WTC11 (cell line): ENCODE measurements at regions not wholly inside any gene's neighbourhood (a gene's known extent, or its start where the extent isn't known, plus 50 kb on each side); places are given as distances from the start of the nearest gene placed in this dataset.

Experiments
- ATAC-seq: fragments of 200-7000 bp; cut with Tn5 transposase; 2 replicates; pipeline ENCODE4 v1.10.0; 2021; ENCODE audit warnings: mild to moderate bottlenecking, moderate library complexity
- CTCF ChIA-PET: fragments of 300-600 bp; sonication (Branson Sonifier 250); formaldehyde crosslinking; loops from one replicate; lab custom pipeline; 2021; ENCODE audit warnings: antibody characterized with exemption; lab: Charles Lee
- POLR2A ChIA-PET: fragments of 350-600 bp; sonication (Branson Sonifier 250); formaldehyde crosslinking; loops from one replicate; lab custom pipeline; 2021; ENCODE audit warnings: antibody characterized with exemption; lab: Charles Lee
- DNase-seq: peaks from one replicate; pipeline ENCODE4 v3.0.0; 2021; ENCODE audit warnings: low spot score
- H3K27ac Mint-ChIP-seq: 2 replicates; pipeline ENCODE4 v1.8.0; 2021; ENCODE audit warnings: mixed read lengths
- H3K27me3 Mint-ChIP-seq: 2 replicates; pipeline ENCODE4 v1.8.0; 2021; ENCODE audit warnings: low read depth, mild to moderate bottlenecking, moderate library complexity, mixed read lengths
- H3K36me3 Mint-ChIP-seq: 2 replicates; pipeline ENCODE4 v1.8.0; 2021; ENCODE audit warnings: mixed read lengths
- H3K4me1 Mint-ChIP-seq: 2 replicates; pipeline ENCODE4 v1.8.0; 2022; ENCODE audit warnings: mixed read lengths
- H3K4me3 Mint-ChIP-seq: 2 replicates; pipeline ENCODE4 v1.8.0; 2021; ENCODE audit warnings: mild to moderate bottlenecking, moderate library complexity, mixed read lengths
- H3K9me3 Mint-ChIP-seq: 2 replicates; pipeline ENCODE4 v1.8.0; 2021; ENCODE audit warnings: mixed read lengths
- ARID4B ChIP-seq: sonication (generic); formaldehyde crosslinking; IDR thresholded peaks from 2 replicates; pipeline ENCODE4 v1.8.0; 2023; ENCODE audit warnings: missing genetic modification reagents, mild to moderate bottlenecking, borderline replicate concordance
- ATF6 ChIP-seq: sonication (generic); formaldehyde crosslinking; IDR thresholded peaks from 2 replicates; pipeline ENCODE4 v1.8.1; 2023; ENCODE audit warnings: mild to moderate bottlenecking, missing genetic modification reagents
- E2F1 ChIP-seq: sonication (generic); formaldehyde crosslinking; IDR thresholded peaks from 2 replicates; pipeline ENCODE4 v1.8.0; 2022; ENCODE audit warnings: mild to moderate bottlenecking, missing genetic modification reagents
- E2F5 ChIP-seq: sonication (generic); formaldehyde crosslinking; IDR thresholded peaks from 2 replicates; pipeline ENCODE4 v1.8.1; 2022; ENCODE audit warnings: mild to moderate bottlenecking, moderate library complexity, missing genetic modification reagents
- ETV6 ChIP-seq: sonication (generic); formaldehyde crosslinking; IDR thresholded peaks from 2 replicates; pipeline ENCODE4 v1.8.1; 2022; ENCODE audit warnings: mild to moderate bottlenecking, missing genetic modification reagents
- FOXP1 ChIP-seq: sonication (generic); formaldehyde crosslinking; IDR thresholded peaks from 2 replicates; pipeline ENCODE4 v1.8.0; 2022; ENCODE audit warnings: missing genetic modification reagents, mild to moderate bottlenecking, moderate library complexity, borderline replicate concordance
- IRF2 ChIP-seq: sonication (generic); formaldehyde crosslinking; IDR thresholded peaks from 2 replicates; pipeline ENCODE4 v1.8.0; 2022; ENCODE audit warnings: low read depth, missing genetic modification reagents, borderline replicate concordance
- MXD4 ChIP-seq: fragments of 250-450 bp; sonication (Bioruptor Pico); IDR thresholded peaks from 2 replicates; pipeline ENCODE4 v1.8.0; 2021; ENCODE audit warnings: mild to moderate bottlenecking, moderate library complexity, borderline replicate concordance
- NFYB ChIP-seq: sonication (generic); formaldehyde crosslinking; conservative IDR thresholded peaks from 2 replicates; pipeline ENCODE4 v1.8.0; 2022; ENCODE audit warnings: low read depth, missing genetic modification reagents
- NR3C1 ChIP-seq: sonication (generic); formaldehyde crosslinking; conservative IDR thresholded peaks from 2 replicates; pipeline ENCODE4 v1.8.1; 2023; ENCODE audit warnings: low read depth, mild to moderate bottlenecking, missing genetic modification reagents
- SP1 ChIP-seq: sonication (generic); formaldehyde crosslinking; conservative IDR thresholded peaks from 2 replicates; pipeline ENCODE4 v1.8.1; 2022; ENCODE audit warnings: missing genetic modification reagents
- TEAD4 ChIP-seq: sonication (generic); formaldehyde crosslinking; IDR thresholded peaks from 2 replicates; pipeline ENCODE4 v1.8.0; 2022; ENCODE audit warnings: mild to moderate bottlenecking, missing genetic modification reagents
- ZNF138 ChIP-seq: sonication (generic); formaldehyde crosslinking; conservative IDR thresholded peaks from 2 replicates; pipeline ENCODE4 v1.8.1; 2022; ENCODE audit warnings: mild to moderate bottlenecking, moderate library complexity, missing genetic modification reagents
- ZNF263 ChIP-seq: sonication (generic); formaldehyde crosslinking; IDR thresholded peaks from 2 replicates; pipeline ENCODE4 v1.8.1; 2022; ENCODE audit warnings: low read depth, mild to moderate bottlenecking, moderate library complexity, missing genetic modification reagents
- ZSCAN18 ChIP-seq: fragments of 250-450 bp; sonication (Bioruptor Pico); IDR thresholded peaks from 2 replicates; pipeline ENCODE4 v2.1.2; 2022; ENCODE audit warnings: mild to moderate bottlenecking, moderate library complexity
- TF ChIP-seq, protein P1 (sequence below): sonication (generic); formaldehyde crosslinking; IDR thresholded peaks from 2 replicates; pipeline ENCODE4 v1.8.0; 2022; ENCODE audit warnings: mild to moderate bottlenecking, missing genetic modification reagents
- TF ChIP-seq, protein P2 (sequence below): sonication (generic); formaldehyde crosslinking; IDR thresholded peaks from 2 replicates; pipeline ENCODE4 v1.8.0; 2023; ENCODE audit warnings: mild to moderate bottlenecking, missing genetic modification reagents
- TF ChIP-seq, protein P3 (sequence below): sonication (generic); formaldehyde crosslinking; IDR thresholded peaks from 2 replicates; pipeline ENCODE4 v1.8.0; 2023; ENCODE audit warnings: missing genetic modification reagents
- TF ChIP-seq, protein P4 (sequence below): fragments of 250-450 bp; sonication (Bioruptor Pico); IDR thresholded peaks from 2 replicates; pipeline ENCODE4 v1.8.0; 2021; ENCODE audit warnings: mild to moderate bottlenecking

DNA sequence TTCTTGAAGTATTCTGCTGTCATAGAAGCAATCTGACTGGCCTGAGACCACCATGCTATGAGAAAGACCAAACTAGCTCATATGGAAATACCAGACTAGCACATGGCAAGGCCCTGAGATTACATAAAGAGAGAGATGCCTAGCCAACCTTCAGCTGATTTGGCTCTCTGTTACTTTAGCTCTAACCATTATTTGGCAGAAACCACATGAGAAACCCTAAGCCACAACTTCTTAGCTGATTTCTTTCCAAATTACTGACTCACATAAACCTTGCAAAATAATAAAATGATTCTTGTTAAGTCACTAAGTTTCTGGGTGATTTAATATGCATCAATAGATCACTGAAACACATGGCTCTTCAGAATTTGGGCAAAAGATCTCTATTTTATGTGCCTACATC, 295.0 kb upstream of the ZNF521 start:
- TF ChIP-seq SP1, result no peak
- no peak for TF ChIP-seq ZNF138 (CRISPR knock-in tag)
- no peak for TF ChIP-seq ZSCAN18
- TF ChIP-seq TEAD4, result no peak
- no peak for TF ChIP-seq ATF6 (CRISPR knock-in tag)
- no peak for TF ChIP-seq IRF2 (CRISPR knock-in tag)
- no peak for TF ChIP-seq ARID4B (CRISPR knock-in tag)
- TF ChIP-seq E2F1, result no peak
- no peak for TF ChIP-seq NFYB (CRISPR knock-in tag)
- TF ChIP-seq, protein P1, sequence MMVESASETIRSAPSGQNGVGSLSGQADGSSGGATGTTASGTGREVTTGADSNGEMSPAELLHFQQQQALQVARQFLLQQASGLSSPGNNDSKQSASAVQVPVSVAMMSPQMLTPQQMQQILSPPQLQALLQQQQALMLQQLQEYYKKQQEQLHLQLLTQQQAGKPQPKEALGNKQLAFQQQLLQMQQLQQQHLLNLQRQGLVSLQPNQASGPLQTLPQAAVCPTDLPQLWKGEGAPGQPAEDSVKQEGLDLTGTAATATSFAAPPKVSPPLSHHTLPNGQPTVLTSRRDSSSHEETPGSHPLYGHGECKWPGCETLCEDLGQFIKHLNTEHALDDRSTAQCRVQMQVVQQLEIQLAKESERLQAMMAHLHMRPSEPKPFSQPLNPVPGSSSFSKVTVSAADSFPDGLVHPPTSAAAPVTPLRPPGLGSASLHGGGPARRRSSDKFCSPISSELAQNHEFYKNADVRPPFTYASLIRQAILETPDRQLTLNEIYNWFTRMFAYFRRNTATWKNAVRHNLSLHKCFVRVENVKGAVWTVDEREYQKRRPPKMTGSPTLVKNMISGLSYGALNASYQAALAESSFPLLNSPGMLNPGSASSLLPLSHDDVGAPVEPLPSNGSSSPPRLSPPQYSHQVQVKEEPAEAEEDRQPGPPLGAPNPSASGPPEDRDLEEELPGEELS (CRISPR knock-in tag), result no peak
- TF ChIP-seq NR3C1 (CRISPR knock-in tag), result no peak
- TF ChIP-seq ETV6 (CRISPR knock-in tag), result no peak
- no peak for TF ChIP-seq MXD4 (CRISPR knock-in tag)
- no peak for TF ChIP-seq FOXP1
- TF ChIP-seq, protein P2, sequence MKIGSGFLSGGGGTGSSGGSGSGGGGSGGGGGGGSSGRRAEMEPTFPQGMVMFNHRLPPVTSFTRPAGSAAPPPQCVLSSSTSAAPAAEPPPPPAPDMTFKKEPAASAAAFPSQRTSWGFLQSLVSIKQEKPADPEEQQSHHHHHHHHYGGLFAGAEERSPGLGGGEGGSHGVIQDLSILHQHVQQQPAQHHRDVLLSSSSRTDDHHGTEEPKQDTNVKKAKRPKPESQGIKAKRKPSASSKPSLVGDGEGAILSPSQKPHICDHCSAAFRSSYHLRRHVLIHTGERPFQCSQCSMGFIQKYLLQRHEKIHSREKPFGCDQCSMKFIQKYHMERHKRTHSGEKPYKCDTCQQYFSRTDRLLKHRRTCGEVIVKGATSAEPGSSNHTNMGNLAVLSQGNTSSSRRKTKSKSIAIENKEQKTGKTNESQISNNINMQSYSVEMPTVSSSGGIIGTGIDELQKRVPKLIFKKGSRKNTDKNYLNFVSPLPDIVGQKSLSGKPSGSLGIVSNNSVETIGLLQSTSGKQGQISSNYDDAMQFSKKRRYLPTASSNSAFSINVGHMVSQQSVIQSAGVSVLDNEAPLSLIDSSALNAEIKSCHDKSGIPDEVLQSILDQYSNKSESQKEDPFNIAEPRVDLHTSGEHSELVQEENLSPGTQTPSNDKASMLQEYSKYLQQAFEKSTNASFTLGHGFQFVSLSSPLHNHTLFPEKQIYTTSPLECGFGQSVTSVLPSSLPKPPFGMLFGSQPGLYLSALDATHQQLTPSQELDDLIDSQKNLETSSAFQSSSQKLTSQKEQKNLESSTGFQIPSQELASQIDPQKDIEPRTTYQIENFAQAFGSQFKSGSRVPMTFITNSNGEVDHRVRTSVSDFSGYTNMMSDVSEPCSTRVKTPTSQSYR, result no peak
- TF ChIP-seq, protein P3, sequence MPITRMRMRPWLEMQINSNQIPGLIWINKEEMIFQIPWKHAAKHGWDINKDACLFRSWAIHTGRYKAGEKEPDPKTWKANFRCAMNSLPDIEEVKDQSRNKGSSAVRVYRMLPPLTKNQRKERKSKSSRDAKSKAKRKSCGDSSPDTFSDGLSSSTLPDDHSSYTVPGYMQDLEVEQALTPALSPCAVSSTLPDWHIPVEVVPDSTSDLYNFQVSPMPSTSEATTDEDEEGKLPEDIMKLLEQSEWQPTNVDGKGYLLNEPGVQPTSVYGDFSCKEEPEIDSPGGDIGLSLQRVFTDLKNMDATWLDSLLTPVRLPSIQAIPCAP (CRISPR knock-in tag), result no peak
- TF ChIP-seq ZNF263 (CRISPR knock-in tag), result no peak
- TF ChIP-seq E2F5 (CRISPR knock-in tag), result no peak
- TF ChIP-seq, protein P4, sequence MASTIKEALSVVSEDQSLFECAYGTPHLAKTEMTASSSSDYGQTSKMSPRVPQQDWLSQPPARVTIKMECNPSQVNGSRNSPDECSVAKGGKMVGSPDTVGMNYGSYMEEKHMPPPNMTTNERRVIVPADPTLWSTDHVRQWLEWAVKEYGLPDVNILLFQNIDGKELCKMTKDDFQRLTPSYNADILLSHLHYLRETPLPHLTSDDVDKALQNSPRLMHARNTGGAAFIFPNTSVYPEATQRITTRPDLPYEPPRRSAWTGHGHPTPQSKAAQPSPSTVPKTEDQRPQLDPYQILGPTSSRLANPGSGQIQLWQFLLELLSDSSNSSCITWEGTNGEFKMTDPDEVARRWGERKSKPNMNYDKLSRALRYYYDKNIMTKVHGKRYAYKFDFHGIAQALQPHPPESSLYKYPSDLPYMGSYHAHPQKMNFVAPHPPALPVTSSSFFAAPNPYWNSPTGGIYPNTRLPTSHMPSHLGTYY, result no peak
- Mint-ChIP-seq H3K27ac (no peak overlapping the region), H3K4me1 (peaks cover 15% of the 10 kb centered on the region), H3K36me3 (no peaks in the 10 kb centered on the region), H3K4me3 (no peak overlapping the region), H3K9me3 (peaks cover 31% of the 10 kb centered on the region), H3K27me3 (no peaks in the 10 kb centered on the region)
- ATAC-seq (no peak), DNase-seq (no peak)
- ChIA-PET POLR2A (no interaction called here), CTCF (no interaction called here)
